ENCODE measurements at regions not wholly inside any gene's neighbourhood (a gene's known extent, or its start where the extent isn't known, plus 50 kb on each side); places are given as distances from the start of the nearest gene placed in this dataset.

DNA sequence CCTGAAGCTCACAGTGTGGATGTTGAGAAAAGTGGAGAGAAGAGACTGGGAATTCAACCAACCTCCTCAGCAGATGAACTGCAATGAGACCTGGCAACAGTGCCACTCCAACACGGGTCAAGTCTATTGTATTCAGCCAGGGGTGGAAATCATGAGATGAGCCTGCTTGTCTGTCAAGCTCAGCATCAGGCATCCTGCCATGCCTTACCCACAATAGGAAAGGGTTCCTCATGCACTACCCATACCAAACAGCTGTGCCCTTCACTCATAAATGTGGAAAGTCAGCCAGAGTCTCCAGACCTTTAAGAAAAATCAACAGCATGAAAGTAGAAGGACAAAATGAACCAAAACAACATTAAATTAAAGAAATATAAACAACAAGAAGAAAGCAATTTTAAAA is 542.1 kb downstream of the EPHB1 start:
- H3K9me3 ChIP-seq (ENCODE audit: insufficient read depth, low read depth, low read length), result no peaks in the 10 kb centered on the region
- H3K4me3 ChIP-seq (ENCODE audit: low read length, poor library complexity, severe bottlenecking), result no peak overlapping the region
- H3K9ac ChIP-seq (ENCODE audit: low read depth, low read length, poor library complexity, severe bottlenecking), result no peak overlapping the region
- H3K36me3 ChIP-seq (ENCODE audit: insufficient read depth, low read length), result no peaks in the 10 kb centered on the region
- TF ChIP-seq, protein P1, sequence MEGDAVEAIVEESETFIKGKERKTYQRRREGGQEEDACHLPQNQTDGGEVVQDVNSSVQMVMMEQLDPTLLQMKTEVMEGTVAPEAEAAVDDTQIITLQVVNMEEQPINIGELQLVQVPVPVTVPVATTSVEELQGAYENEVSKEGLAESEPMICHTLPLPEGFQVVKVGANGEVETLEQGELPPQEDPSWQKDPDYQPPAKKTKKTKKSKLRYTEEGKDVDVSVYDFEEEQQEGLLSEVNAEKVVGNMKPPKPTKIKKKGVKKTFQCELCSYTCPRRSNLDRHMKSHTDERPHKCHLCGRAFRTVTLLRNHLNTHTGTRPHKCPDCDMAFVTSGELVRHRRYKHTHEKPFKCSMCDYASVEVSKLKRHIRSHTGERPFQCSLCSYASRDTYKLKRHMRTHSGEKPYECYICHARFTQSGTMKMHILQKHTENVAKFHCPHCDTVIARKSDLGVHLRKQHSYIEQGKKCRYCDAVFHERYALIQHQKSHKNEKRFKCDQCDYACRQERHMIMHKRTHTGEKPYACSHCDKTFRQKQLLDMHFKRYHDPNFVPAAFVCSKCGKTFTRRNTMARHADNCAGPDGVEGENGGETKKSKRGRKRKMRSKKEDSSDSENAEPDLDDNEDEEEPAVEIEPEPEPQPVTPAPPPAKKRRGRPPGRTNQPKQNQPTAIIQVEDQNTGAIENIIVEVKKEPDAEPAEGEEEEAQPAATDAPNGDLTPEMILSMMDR (conservative IDR thresholded peaks at IDR 0.05; ENCODE audit: low read length), result no peak
- no peak for TF ChIP-seq EZH2phosphoT487 (IDR thresholded peaks at IDR 0.05; ENCODE audit: borderline replicate concordance)
- H3F3A ChIP-seq (ENCODE audit: low read depth), result no peaks in the 10 kb centered on the region
- H2AFZ ChIP-seq (ENCODE audit: low read length), result no peak overlapping the region
- H3K4me1 ChIP-seq (ENCODE audit: insufficient read depth, low read length, poor library complexity, severe bottlenecking), result no peaks in the 10 kb centered on the region
- H3K79me2 ChIP-seq (ENCODE audit: insufficient read depth, low read length), result no peaks in the 10 kb centered on the region
- no peaks in the 10 kb centered on the region for H3K9me2 ChIP-seq (replicated peaks; ENCODE audit: low read depth, low read length)
- no peak overlapping the region for H3K4me2 ChIP-seq (ENCODE audit: low read depth, low read length, poor library complexity, severe bottlenecking)
- no peaks in the 10 kb centered on the region for H3K27me3 ChIP-seq (ENCODE audit: insufficient read depth, low read length, poor library complexity, severe bottlenecking)
- no peaks in the 10 kb centered on the region for H4K20me1 ChIP-seq (ENCODE audit: insufficient read depth, low read length, poor library complexity, severe bottlenecking)

DNA sequence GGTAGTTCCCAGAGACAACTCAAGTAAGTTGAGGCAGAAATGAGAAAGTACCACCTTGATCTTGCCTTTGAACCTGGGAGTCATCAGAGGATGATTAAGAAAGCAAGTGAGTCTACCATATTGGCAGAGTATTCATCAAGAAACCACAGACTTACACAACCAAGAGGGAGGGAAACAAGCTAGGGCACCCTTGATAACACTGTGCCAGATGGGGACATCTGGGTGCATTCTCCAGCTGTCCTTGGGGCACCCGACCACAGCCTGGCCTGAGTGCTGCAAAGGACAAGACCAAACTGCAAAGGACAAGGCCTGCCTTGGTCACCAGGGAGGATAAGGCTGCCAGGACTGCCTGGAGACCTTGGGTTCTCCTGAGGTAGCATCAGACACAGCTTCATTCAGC is 553.6 kb downstream of the EPHB1 start:
- Histone ChIP-seq H3K36me3 (ENCODE audit: insufficient read depth, low read length) (no peaks in the 10 kb centered on the region), H3K4me3 (ENCODE audit: low read length, poor library complexity, severe bottlenecking) (no peak overlapping the region), H3K27me3 (ENCODE audit: insufficient read depth, low read length, poor library complexity, severe bottlenecking) (no peaks in the 10 kb centered on the region), H2AFZ (ENCODE audit: low read length) (no peak overlapping the region), H3K4me2 (ENCODE audit: low read depth, low read length, poor library complexity, severe bottlenecking) (no peak overlapping the region), H3K9ac (ENCODE audit: low read depth, low read length, poor library complexity, severe bottlenecking) (no peak overlapping the region), H3K79me2 (ENCODE audit: insufficient read depth, low read length) (no peaks in the 10 kb centered on the region), H3K9me3 (ENCODE audit: insufficient read depth, low read depth, low read length) (no peaks in the 10 kb centered on the region), H4K20me1 (ENCODE audit: insufficient read depth, low read length, poor library complexity, severe bottlenecking) (no peaks in the 10 kb centered on the region), H3K4me1 (ENCODE audit: insufficient read depth, low read length, poor library complexity, severe bottlenecking) (no peaks in the 10 kb centered on the region), H3F3A (ENCODE audit: low read depth) (no peaks in the 10 kb centered on the region), H3K9me2 (replicated peaks; ENCODE audit: low read depth, low read length) (no peaks in the 10 kb centered on the region)
- TF ChIP-seq EZH2phosphoT487 (IDR thresholded peaks at IDR 0.05; ENCODE audit: borderline replicate concordance), result no peak
- TF ChIP-seq, protein P1 (conservative IDR thresholded peaks at IDR 0.05; ENCODE audit: low read length), result no peak

DNA sequence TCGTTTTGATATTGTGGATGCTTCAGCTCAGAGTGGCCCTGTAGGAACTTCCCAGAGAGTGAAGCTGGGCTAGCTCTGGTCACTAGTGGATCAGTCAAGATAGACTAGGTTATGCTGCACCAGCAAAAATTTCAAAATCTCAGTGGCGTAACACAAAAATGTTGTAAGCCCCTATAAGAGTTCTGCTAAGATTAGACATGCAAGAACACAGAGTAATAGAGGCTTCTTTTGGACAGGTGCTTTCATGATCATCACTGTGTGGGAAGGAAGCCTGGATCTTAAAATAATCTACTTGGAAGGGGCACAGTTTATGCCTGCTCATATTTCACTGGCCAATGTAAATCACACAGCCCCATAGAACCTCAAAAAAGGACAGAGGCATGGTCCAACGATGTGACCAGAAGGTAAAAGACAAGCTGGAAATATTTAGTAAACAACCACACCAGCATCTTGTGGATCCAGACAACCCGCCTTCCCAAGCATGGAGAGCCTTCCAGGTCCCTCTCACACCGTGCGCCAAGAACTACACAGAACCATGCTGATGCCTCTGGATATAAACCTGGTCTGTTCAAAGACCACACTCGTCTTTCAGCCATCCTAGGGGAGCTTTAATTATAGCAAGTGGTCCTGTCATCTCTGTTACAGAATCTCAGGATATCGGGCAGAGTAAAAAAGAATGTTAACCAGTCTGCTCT is 554.3 kb downstream of the EPHB1 start:
- Histone ChIP-seq H3K4me3 (ENCODE audit: low read length, poor library complexity, severe bottlenecking) (no peak overlapping the region), H3K9me3 (ENCODE audit: insufficient read depth, low read depth, low read length) (no peaks in the 10 kb centered on the region), H3F3A (ENCODE audit: low read depth) (no peaks in the 10 kb centered on the region), H2AFZ (ENCODE audit: low read length) (no peak overlapping the region), H3K4me2 (ENCODE audit: low read depth, low read length, poor library complexity, severe bottlenecking) (no peak overlapping the region), H3K79me2 (ENCODE audit: insufficient read depth, low read length) (no peaks in the 10 kb centered on the region), H3K27me3 (ENCODE audit: insufficient read depth, low read length, poor library complexity, severe bottlenecking) (no peaks in the 10 kb centered on the region), H3K9me2 (replicated peaks; ENCODE audit: low read depth, low read length) (no peaks in the 10 kb centered on the region), H3K9ac (ENCODE audit: low read depth, low read length, poor library complexity, severe bottlenecking) (no peak overlapping the region), H4K20me1 (ENCODE audit: insufficient read depth, low read length, poor library complexity, severe bottlenecking) (no peaks in the 10 kb centered on the region), H3K4me1 (ENCODE audit: insufficient read depth, low read length, poor library complexity, severe bottlenecking) (no peaks in the 10 kb centered on the region), H3K36me3 (ENCODE audit: insufficient read depth, low read length) (no peaks in the 10 kb centered on the region)
- no peak for TF ChIP-seq EZH2phosphoT487 (IDR thresholded peaks at IDR 0.05; ENCODE audit: borderline replicate concordance)
- TF ChIP-seq, protein P1 (conservative IDR thresholded peaks at IDR 0.05; ENCODE audit: low read length), result no peak

All from Loucy (cell line).